ENCODE measurements at regions not wholly inside any gene's neighbourhood (a gene's known extent, or its start where the extent isn't known, plus 50 kb on each side); places are given as distances from the start of the nearest gene placed in this dataset.

- TF ChIP-seq MAX (IDR thresholded peaks at IDR 0.05; ENCODE audit: low read depth, low read length) (no peak), POLR2A (IDR thresholded peaks at IDR 0.05; ENCODE audit: extremely low read depth, insufficient read length) (no peak), MYC (IDR thresholded peaks at IDR 0.05; ENCODE audit: low read depth, low read length) (no peak), CTCF (IDR thresholded peaks at IDR 0.05; ENCODE audit: low read depth, low read length) (no peak)
- DNase-seq (ENCODE audit: low read depth), result peak; percentile 11
- no peak overlapping the region for H3K4me3 ChIP-seq (ENCODE audit: low read depth, low read length)
Observed at GRCh38 chr12:42798811-42799438, 209.4 kb upstream of the PRICKLE1 start.

- TF ChIP-seq MAX (IDR thresholded peaks at IDR 0.05; ENCODE audit: low read depth, low read length), result no peak
- TF ChIP-seq CTCF (IDR thresholded peaks at IDR 0.05; ENCODE audit: low read depth, low read length), result no peak
- TF ChIP-seq POLR2A (IDR thresholded peaks at IDR 0.05; ENCODE audit: extremely low read depth, insufficient read length), result no peak
- no peak for TF ChIP-seq MYC (IDR thresholded peaks at IDR 0.05; ENCODE audit: low read depth, low read length)
- DNase-seq (ENCODE audit: low read depth), result no peak
- no peak overlapping the region for H3K4me3 ChIP-seq (ENCODE audit: low read depth, low read length)
Observed at GRCh38 chr12:42794806-42795205, 205.3 kb upstream of the PRICKLE1 start.

GRCh38 chr12:42793166-42793565 is 203.6 kb upstream of the PRICKLE1 start:
- no peak overlapping the region for H3K4me3 ChIP-seq (ENCODE audit: low read depth, low read length)
- no peak for DNase-seq (ENCODE audit: low read depth)
- no peak for TF ChIP-seq MAX (IDR thresholded peaks at IDR 0.05; ENCODE audit: low read depth, low read length)
- TF ChIP-seq POLR2A (IDR thresholded peaks at IDR 0.05; ENCODE audit: extremely low read depth, insufficient read length), result no peak
- TF ChIP-seq MYC (IDR thresholded peaks at IDR 0.05; ENCODE audit: low read depth, low read length), result no peak
- no peak for TF ChIP-seq CTCF (IDR thresholded peaks at IDR 0.05; ENCODE audit: low read depth, low read length)

GRCh38 chr12:42792265-42792664 is 202.7 kb upstream of the PRICKLE1 start:
- no peak for TF ChIP-seq MAX (IDR thresholded peaks at IDR 0.05; ENCODE audit: low read depth, low read length)
- no peak overlapping the region for H3K4me3 ChIP-seq (ENCODE audit: low read depth, low read length)
- DNase-seq (ENCODE audit: low read depth), result no peak

GRCh38 chr12:42791399-42791798 is 201.9 kb upstream of the PRICKLE1 start:
- TF ChIP-seq CTCF (IDR thresholded peaks at IDR 0.05; ENCODE audit: low read depth, low read length) (no peak), MYC (IDR thresholded peaks at IDR 0.05; ENCODE audit: low read depth, low read length) (no peak), POLR2A (IDR thresholded peaks at IDR 0.05; ENCODE audit: extremely low read depth, insufficient read length) (no peak), MAX (IDR thresholded peaks at IDR 0.05; ENCODE audit: low read depth, low read length) (no peak)
- no peak for DNase-seq (ENCODE audit: low read depth)
- H3K4me3 ChIP-seq (ENCODE audit: low read depth, low read length), result no peak overlapping the region

- peak; percentile 57 for DNase-seq (ENCODE audit: low read depth)
- no peak for TF ChIP-seq CTCF (IDR thresholded peaks at IDR 0.05; ENCODE audit: low read depth, low read length)
Observed at GRCh38 chr12:42790761-42791151, 201.2 kb upstream of the PRICKLE1 start.

More at GRCh38 chr12:42790761-42791151, 201.2 kb upstream of the PRICKLE1 start:
- H3K4me3 ChIP-seq (ENCODE audit: low read depth, low read length), result no peak overlapping the region
